ENCODE measurements at regions not wholly inside any gene's neighbourhood (a gene's known extent, or its start where the extent isn't known, plus 50 kb on each side); places are given as distances from the start of the nearest gene placed in this dataset.

- in situ Hi-C loops (cut with MboI; ENCODE audit: low pct_unique_long_range_greater_than_20kb, low sequenced_read_pairs) = no loop called here
- DNase-seq = no peak
Observed at GRCh38 chr6:3646616-3647362, 104.7 kb downstream of the PXDC1 start.

DNA sequence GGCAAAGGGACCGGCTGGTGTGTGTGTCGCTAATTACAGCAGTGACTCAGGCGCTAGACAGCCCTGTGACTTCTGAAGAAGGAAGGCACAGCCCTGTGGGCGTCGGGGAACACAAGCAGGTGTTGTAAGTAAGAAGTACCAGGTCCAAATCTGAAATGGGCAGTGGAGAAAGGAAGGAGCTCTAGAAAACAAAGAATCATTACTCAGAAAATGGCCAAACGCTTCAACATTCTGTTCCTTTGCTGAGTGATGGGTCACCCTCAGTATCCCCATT is 106.8 kb downstream of the PXDC1 start:
- in situ Hi-C loops (cut with MboI; ENCODE audit: low pct_unique_long_range_greater_than_20kb, low sequenced_read_pairs) = no loop called here

GRCh38 chr6:3643921-3644738 is 107.4 kb downstream of the PXDC1 start:
- in situ Hi-C loops (cut with MboI; ENCODE audit: low pct_unique_long_range_greater_than_20kb, low sequenced_read_pairs) = no loop called here
- DNase-seq = no peak

More for the DNA sequence above, 106.8 kb downstream of the PXDC1 start:
- no peak for DNase-seq

DNA sequence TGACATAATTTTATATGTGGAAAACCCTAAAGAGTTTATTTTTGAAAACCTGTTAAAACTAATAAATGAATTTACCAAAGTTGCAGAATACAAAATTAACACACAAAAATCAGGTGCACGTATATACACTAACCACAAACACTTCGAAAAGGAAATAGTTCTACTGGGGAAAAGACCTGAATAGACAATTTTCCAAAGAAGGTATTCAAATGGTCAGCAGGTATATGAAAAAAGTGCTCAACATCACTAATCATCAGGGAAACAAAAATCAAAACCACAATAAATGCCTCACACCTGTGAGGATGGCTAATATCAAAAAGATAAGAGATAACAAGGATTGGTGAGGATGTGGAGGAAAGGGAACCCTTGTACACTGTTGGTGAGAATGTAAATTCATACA is 110.6 kb downstream of the PXDC1 start:
- in situ Hi-C loops (cut with MboI; ENCODE audit: low pct_unique_long_range_greater_than_20kb, low sequenced_read_pairs) = no loop called here
- no peak for DNase-seq

DNA sequence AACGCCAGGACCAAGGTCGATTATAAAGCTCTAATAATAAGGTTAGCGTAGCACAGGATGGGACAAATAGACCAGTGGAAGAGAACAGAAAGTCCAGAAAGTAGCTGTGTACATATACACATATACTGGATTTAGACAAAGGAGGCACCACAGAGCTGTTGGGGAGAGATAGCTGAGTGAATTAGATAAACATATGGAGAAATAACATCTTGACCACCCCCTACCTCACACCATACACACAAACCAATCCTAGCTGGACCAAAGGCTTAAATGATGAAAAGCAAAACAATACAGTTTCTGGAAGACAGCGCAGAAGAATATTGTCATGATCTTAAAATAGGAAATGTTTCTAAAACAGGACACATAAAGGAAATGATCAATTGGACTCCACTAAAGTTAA is 112.9 kb downstream of the PXDC1 start:
- DNase-seq = no peak

GRCh38 chr6:3636060-3636459 is 115.5 kb downstream of the PXDC1 start:
- no peak for DNase-seq
- in situ Hi-C loops (cut with MboI; ENCODE audit: low pct_unique_long_range_greater_than_20kb, low sequenced_read_pairs) = no loop called here

More for the DNA sequence above, 112.9 kb downstream of the PXDC1 start:
- in situ Hi-C loops (cut with MboI; ENCODE audit: low pct_unique_long_range_greater_than_20kb, low sequenced_read_pairs) = no loop called here

DNA sequence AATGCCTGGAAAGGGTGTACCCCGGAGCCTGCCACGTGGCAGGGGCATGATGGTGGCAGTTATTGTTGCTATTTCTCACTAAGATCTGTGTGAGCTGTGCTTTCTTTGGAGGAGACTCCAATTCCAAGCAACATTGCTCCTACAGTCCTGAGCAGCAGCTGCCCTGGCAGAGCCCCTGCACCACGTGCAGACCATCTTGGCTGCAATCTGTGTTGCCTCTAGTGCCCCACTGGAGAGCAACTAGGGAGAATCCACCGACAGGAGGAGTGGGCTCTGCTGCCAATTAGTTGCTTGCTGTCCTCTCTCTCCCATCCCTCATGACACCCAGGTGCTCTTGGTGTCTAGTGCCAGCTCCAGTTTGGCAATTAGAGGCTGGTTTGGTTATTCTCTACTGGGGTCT is 116.0 kb downstream of the PXDC1 start:
- in situ Hi-C loops (cut with MboI; ENCODE audit: low pct_unique_long_range_greater_than_20kb, low sequenced_read_pairs) = no loop called here
- DNase-seq = no peak

GRCh38 chr6:3634280-3634816 is 117.2 kb downstream of the PXDC1 start:
- no peak for DNase-seq
- in situ Hi-C loops (cut with MboI; ENCODE audit: low pct_unique_long_range_greater_than_20kb, low sequenced_read_pairs) = no loop called here

- in situ Hi-C loops (cut with MboI; ENCODE audit: low pct_unique_long_range_greater_than_20kb, low sequenced_read_pairs) = no loop called here
- no peak for DNase-seq
Observed at GRCh38 chr6:3633711-3634110, 117.8 kb downstream of the PXDC1 start.

DNA sequence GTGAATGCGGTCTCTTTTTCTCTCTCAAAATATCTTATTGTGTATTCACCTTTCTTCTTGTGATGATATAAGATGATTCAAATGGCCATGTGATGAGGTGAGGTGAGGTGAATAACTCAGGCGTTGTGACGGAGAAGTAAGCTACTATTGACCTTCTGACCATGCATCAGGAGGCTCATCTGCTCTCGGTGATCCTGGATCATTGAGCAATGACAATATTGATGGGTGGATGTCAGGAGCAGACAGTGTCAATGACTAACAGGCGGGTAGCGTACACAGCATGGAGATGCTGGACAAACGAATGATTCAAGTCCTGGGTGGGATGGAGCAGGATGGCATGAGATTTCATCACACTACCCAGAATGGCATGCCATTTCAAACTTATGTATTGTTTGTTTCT is 119.6 kb downstream of the PXDC1 start:
- in situ Hi-C loops (cut with MboI; ENCODE audit: low pct_unique_long_range_greater_than_20kb, low sequenced_read_pairs) = no loop called here
- DNase-seq = no peak

DNA sequence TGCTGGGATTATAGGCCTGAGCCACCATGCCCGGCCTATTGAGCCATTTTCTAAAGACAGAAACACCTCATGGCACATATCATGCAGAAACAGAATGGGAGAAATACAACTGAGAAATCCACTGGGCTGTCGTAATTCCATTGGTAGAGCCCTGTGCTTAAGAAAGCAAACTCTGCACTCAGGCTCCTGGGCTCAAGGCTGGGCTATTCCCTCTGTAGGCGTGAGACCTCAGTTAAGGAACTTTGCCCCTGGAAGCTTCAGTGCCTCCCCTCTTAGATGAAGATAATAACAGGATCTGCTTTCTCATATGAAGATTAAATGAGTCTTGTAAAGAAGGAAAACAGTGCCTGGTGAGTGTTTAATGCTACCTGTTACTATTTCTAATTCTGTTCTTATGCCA is 120.3 kb downstream of the PXDC1 start:
- DNase-seq = no peak
- in situ Hi-C loops (cut with MboI; ENCODE audit: low pct_unique_long_range_greater_than_20kb, low sequenced_read_pairs) = no loop called here

GRCh38 chr6:3630258-3630835 is 121.2 kb downstream of the PXDC1 start:
- DNase-seq = peak; percentile 2
- in situ Hi-C loops (cut with MboI; ENCODE audit: low pct_unique_long_range_greater_than_20kb, low sequenced_read_pairs) = no loop called here

- no peak for DNase-seq
- in situ Hi-C loops (cut with MboI; ENCODE audit: low pct_unique_long_range_greater_than_20kb, low sequenced_read_pairs) = no loop called here
Observed at GRCh38 chr6:3627956-3628835, 123.3 kb downstream of the PXDC1 start.

GRCh38 chr6:3627501-3627900 is 124.0 kb downstream of the PXDC1 start:
- no peak for DNase-seq
- in situ Hi-C loops (cut with MboI; ENCODE audit: low pct_unique_long_range_greater_than_20kb, low sequenced_read_pairs) = no loop called here

- in situ Hi-C loops (cut with MboI; ENCODE audit: low pct_unique_long_range_greater_than_20kb, low sequenced_read_pairs) = no loop called here
- no peak for DNase-seq
Observed at GRCh38 chr6:3625980-3626563, 125.4 kb downstream of the PXDC1 start.

DNA sequence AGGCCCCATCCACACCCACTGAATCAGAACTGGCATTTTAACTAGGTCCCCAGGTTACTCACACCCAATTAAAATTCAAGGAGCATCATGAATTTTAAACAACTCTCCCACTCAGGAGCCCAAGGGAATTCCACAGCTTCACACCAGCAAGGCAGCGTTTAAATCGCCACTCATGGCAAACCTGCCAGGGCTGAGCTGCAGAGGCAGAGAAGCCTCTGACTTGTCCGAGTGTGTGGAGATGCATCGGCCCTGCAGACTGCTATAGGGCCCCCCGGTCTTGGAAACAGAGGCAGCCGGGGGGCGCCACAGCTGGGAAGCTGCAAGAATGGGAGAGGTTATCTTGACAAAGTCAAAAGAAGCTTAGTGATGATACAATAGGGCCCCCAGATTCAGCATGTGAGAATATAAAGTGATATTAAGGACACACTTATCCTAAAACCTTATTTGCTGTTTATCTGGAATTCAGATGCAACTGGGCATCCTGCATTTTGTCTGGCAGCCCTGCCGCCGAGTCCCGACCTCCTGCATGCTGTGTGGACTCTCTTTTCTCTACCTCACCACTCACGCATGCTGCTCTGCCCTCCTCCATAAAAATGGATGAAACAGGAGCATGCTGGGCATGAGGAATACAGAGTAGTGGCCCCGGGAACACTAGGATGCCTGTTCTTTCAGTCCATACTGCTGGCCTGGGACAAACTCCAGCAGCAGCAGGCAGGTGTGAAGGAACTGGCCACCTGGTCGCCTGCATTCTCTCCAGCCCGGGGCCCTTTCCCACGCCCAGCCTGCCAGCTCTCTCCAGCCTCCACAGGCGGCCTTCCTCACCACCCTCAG is 126.1 kb downstream of the PXDC1 start:
- DNase-seq = no peak
- in situ Hi-C loops (cut with MboI; ENCODE audit: low pct_unique_long_range_greater_than_20kb, low sequenced_read_pairs) = no loop called here

DNA sequence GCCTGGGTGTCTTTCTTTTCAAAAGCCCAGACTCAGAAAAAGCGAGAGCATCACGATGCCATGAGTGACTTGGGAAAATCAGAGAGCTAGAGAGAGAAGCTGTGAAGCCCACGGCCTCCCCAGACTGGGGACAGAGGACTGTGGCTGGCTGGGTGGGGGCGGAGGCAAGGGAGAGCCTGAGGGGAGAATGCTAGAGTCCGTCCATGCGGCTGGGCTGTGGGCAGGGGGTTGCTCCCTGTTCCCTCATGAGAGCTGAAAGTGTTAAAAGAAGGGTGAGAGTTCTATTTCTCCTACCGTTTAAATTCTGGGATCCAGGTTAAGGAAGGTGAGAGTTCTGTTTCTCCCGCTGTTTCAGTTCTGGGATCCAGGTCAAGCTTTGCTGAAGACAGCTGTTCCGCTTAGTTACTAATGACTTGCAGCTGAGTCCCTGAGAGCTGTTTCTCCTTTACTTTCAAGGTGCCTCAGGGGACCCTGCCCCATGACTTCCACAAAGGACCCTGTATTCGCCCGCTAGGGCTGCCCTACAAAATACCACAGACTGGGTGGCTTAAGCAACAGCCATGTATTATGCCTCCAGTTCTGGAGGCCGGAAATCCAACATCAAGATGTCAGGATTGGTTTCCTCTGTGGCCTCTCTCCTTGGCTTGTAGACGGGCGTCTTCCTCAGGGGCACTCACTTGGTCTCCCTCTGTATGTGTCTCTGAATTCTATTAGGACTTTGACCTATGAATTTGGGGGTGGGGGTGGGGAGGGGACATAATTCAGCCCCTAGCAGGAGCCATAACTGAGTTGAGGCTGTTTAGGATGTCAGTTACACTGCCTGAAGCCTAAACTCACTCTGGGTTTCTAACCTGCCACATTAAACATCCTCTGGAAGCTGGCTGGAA is 127.0 kb downstream of the PXDC1 start:
- no peak for DNase-seq
- in situ Hi-C loops (cut with MboI; ENCODE audit: low pct_unique_long_range_greater_than_20kb, low sequenced_read_pairs) = no loop called here
